NCI-H1105 treated with DMSO at 0.1 percent for 48 hours (cell line): ENCODE measurements at regions not wholly inside any gene's neighbourhood (a gene's known extent, or its start where the extent isn't known, plus 50 kb on each side); places are given as distances from the start of the nearest gene placed in this dataset.
"Not testable (repeated sequence)": the region's sequence is repeated elsewhere in the genome, so short reads cannot be mapped to it uniquely, and the experiment has no call there.

Experiments
- DNase-seq: peaks from one replicate; lab custom pipeline; 2025; lab: John Stamatoyannopoulos, UW

DNA sequence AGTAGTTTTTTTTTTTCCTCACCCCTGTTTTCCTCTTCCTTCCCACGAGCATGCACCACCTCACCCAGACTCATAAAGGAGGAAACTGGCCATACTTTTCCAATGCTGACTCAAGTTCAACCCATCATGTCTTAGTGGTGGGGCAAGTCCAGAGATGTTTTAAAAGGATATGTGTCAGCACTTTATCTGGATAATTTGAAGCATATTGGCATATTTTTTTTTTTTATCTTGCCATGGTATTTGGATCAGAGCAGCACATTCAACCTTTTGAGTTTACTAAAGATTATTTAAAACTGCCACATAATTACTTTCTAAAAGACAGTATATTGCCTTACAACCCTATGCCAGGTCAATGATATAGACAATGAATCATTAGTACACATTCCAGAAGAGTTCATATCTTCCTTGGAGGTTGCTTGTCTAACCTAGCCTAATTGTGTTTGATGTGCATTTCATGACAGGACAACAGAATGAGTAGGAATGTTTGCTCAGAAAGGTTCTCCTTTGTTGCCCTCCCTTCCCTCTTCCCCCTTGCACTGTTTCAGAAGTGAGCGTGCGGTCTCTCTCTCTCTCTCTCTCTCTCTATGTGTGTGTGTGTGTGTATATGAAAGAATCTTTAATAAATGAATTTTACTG, 950.7 kb upstream of the FAM98A start:
- no peak for DNase-seq

DNA sequence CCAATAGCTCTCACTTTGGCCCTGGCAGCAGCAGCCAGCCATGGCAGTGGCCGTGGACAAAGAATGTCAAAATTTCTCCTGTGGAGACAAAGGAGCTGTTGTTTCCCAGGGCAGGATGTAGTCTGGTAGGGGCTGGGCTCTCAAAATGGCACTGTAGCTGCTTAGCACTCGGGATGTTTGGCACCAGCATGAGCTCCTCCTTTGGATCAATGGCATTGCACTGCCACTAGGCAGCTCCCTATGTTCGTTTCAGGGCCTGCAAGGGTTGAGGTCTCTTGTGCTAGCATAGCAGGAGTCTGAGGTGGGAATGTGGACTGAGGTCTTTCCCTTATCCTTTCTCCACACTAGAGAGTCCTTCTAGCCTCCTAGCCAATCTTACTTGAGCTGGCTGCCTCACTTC, 948.8 kb upstream of the FAM98A start:
- DNase-seq: no peak

DNA sequence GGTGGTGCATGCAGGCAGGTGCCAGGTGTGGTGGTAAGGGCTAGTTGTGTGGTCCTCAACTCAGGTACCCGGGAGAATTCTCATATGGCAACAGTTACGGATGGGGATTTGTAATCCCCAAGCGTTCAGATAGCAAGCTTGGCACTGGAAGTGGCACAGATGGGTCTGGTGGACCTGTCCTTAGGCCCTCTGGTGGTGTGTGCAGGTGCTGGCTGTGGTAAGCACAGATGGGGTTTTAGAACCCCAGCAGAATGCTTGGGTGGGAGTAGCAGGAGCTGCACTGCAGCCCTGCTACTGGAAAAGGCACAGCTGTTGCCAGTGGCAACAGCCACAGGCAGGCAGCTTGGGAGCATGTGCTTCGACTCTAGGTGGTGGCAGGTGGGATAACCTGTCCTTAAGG, 948.2 kb upstream of the FAM98A start:
- DNase-seq: no peak

DNA sequence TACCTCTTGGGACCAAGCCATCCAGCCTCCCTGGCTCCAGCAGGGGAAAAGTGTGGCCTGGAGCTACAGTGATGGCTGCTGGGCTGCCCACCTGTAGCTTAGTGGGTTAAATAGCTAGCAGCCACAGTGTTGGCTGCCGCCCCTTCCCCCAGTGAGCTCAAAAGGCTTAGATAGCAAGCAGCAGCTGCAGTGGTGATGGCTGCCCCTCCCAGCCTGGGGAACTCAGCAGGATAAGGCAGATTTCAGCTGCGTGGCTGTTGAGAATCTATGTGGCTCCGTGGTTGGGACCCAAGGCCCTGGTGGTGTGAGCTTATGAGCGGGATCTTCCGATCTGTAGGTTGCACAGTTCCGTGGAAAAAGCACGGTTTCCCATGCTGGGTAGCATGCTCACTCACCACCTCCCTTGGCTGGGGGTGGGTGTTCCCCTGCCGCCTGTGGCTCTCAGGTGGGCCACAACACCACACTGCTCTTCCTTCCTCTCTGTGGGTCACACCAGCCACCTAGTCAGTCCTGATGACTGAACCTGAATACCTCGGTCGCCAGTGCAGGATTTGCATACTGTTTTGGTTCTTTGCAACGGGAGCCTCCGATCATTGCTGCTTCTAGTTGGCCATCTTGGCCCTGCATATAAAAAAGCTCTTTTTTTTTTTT, 946.5 kb upstream of the FAM98A start:
- DNase-seq: no peak

DNA sequence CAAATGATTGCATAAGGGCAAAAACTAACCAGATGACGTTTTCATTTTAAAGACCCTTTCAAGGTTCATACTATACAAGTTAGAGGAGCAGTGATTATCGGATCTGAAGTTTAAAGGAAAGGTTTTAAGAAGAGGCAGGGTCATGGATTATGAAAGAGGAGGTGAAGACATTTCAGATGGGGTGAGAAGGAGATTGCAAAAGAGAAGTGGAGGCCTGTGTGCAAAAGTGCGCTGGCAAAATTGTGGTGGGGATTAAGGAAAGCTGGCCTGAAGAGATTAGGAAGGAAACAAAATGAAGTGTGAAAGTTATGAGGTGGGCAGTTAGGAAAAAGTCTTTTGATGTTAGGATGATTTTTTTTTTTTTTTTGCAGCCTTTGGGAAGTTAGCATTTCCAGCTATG, 935.7 kb upstream of the FAM98A start:
- no peak for DNase-seq

DNA sequence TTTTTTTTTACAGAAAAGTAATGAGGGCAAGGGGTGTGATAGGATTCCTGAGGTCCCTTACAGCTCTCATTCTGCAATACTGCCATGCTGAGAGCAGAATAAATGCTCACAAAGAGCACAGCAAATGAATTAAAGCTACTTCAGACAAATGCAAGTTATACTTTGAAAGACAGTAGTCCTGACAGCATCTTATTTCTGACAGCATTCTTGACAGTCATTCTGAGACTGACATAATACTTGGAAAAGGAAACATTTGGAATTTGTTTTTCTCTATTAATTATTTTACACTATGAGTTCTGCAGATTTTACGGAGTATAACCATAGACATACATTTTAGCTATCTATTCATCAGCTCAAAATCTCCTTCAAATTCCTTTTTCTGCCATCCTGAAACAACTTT, 935.2 kb upstream of the FAM98A start:
- no peak for DNase-seq

DNA sequence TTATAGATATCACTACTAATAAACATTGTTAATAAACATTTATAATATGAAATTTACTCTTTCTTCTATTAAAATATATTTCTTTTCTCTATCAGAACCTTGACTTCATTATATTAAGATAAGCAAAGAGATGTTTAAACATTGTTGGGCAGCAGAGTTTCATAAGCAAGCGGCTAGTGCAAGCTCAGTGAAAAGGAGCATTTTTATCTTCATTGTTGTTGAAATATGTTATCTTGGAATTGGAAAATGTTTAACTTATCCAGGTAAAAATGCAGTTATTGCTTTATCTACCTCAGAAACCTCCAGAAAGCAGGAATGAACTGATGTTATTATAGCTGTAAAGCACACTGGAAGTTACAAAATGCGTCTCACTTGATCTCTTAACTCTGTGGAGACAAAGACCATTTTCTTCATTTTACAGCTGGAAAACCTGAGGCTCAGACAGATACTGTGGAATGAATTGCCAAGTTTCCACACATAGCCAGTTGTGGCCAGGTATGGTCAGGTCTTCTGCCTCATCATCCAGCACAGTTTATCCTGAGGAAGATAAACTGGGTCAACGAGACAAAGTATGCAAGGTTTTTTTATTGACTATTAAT, 934.6 kb upstream of the FAM98A start:
- no peak for DNase-seq

DNA sequence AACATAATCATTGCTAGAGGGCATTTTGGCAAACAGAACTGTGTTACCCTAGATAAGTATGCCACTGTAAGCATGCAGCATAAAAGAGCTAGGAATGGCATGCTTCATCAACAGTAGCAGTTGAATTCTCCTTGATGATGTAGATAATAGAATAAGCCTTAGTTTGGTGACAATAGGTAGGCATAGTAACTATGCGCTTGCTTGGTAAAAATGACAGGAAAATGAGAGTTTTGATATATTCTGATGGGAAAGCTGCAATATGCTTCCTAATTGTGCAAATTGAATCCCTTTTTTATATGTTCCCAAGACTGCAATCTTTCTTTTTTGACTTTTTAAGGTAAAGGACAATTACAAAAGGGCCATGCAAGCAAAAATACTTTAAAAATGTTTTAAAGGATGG, 930.9 kb upstream of the FAM98A start:
- no peak for DNase-seq

DNA sequence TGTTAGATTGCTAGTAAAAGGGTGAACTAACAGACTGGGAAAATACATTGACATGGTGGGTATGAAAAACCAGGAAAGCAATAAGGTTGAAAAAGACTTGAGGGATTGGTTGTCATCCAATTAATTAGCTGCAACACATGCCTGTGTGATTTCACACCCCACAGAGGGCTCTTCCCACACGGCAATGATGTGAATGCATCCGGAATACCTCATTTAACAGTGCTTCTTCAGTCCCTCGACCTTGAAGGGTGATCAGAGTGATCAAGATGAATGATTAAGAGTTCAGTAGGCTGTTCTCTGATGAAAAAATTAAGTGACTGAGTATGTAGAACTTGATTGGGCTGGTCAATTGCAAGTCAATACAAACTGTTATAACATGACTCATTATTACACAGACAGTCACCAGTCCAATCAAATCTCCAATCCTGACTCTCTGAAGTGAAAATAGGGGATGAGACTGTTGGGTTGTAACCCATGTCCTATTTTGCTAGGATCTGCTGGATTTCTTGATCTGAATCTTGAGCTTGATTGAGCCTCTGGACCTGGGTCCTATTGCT, 924.9 kb upstream of the FAM98A start:
- no peak for DNase-seq

DNA sequence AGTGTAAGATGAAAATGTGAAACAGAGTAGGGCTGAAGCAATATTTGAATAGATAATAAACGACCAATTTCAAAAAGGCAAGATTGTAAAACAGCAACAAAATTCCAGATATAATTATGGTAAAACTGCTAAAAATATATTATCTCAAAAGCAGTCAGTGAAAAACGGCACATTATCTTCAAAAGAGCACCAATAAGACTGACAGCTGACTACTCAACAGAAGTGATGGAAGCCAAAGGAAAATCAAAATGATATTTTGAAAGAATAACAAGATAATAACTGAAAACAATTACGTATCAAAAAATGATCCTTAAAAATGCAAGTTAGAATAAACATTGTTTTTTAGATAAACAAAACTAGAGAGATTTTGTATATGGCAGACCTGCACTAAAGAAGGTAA, 920.6 kb upstream of the FAM98A start:
- DNase-seq: no peak

DNA sequence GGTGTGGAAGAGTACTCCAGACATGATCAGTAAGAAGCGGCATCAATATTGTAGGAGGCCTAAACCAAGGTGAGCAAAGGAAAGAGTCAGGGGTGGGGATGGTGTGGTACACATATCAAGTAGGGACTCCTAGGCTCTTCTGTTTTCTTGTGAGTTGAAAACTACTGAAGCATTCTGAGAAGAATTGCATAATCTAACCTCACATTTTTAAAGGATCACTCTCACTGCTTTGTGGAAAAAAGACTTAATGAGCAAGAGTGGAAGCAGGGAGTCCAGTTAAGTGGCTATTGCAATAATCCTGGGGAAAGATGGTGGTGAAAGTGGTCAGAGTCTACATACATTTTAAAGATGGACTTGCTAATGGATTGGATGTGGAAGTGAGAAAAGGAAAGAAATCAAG, 899.5 kb upstream of the FAM98A start:
- no peak for DNase-seq

DNA sequence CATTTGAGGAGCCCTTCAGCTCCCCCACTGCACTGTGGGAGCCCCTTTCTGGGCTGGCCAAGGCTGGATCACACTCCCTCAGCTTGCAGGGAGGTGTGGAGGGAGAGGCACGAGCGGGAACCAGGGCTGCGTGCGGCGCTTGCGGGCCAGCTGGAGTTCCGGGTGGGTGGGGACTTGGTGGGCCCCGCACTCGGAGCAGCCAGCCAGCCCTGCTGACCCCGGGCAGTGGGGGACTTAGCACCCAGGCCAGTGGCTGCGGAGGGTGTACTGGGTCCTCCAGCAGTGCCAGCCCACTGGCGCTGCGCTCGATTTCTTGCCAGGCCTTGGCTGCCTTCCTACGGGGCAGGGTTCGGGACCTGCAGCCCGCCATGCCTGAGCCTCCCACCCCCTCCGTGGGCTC, 895.1 kb upstream of the FAM98A start:
- DNase-seq: not testable (repeated sequence)

DNA sequence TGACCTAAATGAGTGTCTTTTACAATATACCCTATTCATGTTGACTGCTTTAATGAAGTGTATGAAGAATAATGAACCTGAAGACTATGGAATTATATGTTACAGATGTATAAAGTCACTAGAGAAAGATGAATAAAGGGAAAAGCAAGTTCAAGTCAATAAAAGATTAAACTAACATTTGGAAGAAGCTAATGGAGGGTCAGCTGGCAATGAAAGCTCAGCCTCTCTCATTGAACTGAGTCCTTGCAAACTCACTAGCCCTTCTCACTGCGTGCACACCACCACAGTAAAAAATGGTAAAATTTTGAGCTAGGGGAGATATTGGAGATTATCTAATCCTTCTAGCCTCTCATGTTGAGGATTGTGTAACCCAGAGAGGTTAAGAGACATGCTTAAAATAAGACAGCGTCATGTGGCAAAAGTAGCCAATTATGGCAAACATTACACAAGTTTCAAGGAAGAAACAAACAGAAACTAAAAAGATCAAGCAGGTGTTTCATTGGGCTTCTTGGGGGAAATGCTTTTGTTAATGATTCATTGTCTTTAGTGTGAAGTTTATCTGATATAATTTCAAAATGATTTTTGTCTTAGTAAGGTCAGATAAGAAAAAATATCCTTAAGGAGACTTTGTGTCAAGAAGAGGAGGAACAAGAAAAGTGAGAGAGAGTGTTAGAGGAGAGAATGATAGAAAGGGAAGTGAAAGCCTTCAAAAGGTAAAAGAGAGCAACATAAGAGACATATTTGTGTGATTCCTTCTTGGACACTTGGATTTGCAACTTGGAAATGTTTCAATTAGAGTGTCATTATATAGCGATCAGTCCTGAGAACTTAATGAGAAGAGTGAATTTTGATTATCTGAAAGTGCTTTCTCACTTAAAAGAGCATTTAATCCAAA, 893.7 kb upstream of the FAM98A start:
- DNase-seq: no peak

DNA sequence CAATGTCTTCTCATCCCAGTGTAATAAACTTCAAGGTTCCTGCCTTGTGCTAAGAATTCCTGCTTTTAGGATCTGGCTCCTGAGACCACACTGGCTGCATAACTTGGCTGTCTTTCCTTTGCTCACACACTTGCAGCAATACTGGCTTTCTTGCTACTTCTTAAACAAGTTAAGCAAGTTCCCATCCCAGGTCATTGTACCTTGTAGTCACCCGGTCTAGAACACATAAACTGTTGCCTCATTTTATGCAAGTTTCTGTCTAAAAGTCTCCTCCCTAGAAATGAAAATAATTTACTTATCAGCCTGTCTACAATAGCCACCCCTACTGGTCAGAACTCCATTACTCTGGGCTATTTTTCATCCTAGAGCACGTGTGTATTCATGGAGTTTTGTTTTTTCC, 887.9 kb upstream of the FAM98A start:
- DNase-seq: no peak

DNA sequence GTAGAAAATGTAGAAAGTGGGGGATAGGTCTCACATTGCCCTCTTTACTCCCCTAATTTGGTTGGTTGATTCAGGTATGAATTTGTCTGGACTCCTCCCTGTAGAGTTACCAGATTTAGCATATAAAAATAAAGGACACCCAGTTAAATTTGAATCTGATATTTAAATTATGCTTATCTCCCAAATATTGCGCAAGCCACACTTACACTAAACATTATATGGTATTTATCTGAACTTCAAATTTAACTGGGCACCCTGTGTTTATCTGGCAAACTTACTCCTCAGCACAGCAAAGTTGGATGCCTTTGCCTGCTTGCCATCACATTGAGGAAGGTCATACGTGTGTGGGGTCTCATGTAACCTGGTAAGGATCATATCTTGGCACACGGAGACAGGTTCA, 882.4 kb upstream of the FAM98A start:
- no peak for DNase-seq

DNA sequence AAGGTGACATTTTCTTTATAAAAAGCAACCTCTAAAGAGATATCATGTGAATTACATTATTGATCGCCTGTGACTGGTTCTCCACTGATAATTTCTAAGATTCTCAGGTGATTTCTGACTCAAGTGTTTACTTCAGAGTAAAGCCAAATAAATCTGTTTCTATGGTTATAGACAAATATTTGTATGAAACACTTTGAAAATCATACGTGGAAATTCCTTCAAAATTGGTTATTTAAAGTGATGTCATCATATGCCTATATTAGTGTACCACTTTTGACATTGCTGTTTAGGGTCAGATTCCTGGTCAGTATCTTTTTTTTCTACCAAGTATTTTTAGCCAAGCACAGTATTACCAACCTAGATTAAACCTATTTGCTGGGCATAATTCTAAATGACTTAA, 881.3 kb upstream of the FAM98A start:
- no peak for DNase-seq

DNA sequence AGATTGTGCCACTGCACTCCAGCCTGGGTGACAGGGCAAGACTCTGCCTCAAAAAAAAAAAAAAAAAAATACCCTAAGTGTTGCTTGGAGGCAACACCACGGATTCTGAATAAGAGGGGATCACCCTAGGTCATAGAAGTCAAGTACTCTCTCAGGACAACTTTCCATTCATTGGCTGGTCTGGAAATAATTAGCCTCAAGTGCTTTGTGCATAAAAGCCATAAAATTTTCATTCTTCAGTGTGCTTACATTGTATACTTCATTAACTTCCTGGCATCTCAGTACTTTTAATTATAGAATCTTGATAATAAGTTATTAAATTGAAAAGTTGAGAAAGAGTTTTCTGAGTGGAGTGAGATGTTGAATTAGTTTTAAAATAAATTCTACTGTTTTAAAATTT, 876.1 kb upstream of the FAM98A start:
- no peak for DNase-seq

DNA sequence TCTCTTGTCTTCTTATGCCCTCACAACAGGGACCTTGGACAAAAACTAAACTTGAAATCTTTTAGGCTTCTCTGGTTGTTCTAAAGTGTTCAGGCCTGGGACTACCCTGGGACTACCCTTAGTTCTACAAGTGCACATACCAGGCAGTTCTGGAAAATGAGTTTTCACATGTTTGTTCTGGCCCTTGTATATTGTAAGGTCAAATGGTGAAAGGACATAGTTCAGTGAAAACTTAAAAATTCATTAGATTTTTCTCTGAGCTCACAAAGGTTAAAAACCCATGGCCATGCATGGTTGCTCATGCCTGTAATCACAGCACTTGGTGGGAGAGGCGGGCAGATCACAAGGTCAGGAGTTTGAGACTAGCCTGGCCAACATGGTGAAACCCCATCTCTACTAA, 875.5 kb upstream of the FAM98A start:
- no peak for DNase-seq

DNA sequence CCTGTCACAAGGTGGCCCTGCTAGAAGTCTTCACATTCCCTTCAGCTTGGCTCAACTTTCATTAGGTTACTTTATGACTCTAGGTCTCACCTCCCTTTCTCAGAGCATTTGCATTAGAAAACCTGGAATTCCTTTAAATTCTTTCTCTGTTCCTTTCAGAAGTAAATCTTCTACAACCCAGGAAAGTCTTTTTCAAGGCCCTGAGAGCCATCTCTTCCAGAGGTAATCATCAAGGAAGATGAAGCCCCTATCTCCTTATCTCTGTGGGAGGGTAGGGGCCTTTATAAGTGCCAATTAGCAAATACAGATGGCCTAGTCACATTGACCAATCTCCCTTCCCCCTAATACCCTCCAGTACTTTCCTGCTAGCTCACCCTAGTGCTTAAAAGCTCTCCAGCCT, 848.0 kb upstream of the FAM98A start:
- no peak for DNase-seq

DNA sequence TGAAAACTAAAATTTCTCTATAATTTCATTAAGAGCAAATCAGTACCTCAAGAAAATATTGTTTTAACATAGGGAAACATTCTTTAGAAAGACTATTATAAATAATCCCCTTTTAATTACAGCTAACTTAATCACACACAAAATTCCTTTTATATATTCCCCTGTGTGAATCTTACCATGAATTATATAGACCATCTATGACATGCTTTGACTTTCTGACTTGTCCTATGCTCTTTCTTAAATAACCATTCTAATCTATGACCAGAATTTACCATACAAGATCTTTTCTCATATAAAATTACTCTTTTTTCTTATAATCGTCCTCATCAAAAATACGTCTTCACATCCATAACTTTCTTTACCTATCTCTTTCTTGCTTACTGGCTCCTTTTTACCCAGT, 824.2 kb upstream of the FAM98A start:
- no peak for DNase-seq

DNA sequence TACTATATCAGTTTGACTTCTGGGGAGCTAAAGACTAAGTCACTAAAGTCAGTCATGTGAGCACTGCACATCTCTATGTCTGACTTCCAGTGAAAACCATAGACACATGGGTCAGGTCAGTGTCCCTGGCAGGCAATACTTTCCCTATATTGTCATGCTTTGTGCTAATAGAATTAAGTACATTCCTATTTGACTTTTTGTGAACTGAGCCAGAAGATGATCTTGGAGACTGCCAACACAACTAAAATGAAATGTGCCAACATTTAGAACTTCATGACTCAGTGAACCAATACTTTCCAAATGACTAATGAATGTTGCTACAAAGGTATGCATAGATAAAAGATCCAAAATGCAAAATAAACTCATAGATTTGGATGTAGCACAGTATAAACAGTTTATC, 820.8 kb upstream of the FAM98A start:
- DNase-seq: no peak

DNA sequence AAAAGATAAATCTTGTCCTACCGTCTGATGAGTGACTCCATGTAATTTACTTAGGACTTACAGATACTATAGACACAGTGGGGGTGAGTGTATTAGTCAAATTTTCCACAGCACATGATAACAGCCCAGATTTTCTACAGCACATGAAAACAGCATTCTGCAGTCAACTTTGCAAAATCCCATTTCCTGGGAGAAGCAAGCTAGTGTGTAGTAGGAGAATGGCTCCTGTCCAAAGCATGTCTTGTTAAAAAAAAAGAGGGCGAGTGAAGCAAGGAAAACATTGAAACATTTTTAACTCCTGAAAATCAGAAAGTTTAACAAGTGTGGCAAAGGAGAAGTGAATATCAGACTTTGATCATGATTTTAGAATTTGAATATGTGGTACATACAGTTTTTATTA, 817.8 kb upstream of the FAM98A start:
- DNase-seq: no peak

DNA sequence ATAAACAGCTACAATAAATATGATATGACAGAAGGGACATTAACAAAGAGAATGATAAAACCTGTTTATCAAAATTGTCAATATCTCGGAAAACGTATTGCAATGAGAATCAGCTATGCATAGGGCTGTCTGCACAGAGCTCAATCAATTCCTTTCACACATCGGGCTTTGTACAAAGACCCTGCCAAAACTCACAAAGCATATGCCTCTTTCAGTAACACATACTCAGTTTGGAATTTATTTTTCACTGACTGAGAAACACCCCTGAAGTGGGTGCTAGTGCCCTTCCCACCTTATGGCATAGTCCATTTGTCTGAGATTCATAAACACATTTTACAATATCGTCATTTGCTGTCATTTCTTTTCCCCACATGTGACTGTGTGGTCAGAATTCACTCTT, 815.8 kb upstream of the FAM98A start:
- DNase-seq: no peak
